Activated effector memory CD4-positive, alpha-beta T cell treated with anti-CD3 and anti-CD28 coated beads, Interleukin-2, amount 50 U/mL, for 16 hours (primary cell): ENCODE measurements at regions not wholly inside any gene's neighbourhood (a gene's known extent, or its start where the extent isn't known, plus 50 kb on each side); places are given as distances from the start of the nearest gene placed in this dataset.

Experiments used
- DNase-seq: peaks from one replicate; pipeline ENCODE4 v3.0.0-alpha.2; 2020

- DNase-seq: no peak
Observed at GRCh38 chr6:105807905-105808304, 278.2 kb upstream of the PRDM1 start.

- no peak for DNase-seq
Observed at GRCh38 chr6:105806486-105806920, 279.6 kb upstream of the PRDM1 start.

- no peak for DNase-seq
Observed at GRCh38 chr6:105805501-105806023, 280.6 kb upstream of the PRDM1 start.

GRCh38 chr6:105804424-105804823, 281.7 kb upstream of the PRDM1 start:
- no peak for DNase-seq

- DNase-seq: no peak
Observed at GRCh38 chr6:105804000-105804399, 282.1 kb upstream of the PRDM1 start.

- no peak for DNase-seq
Observed at GRCh38 chr6:105803442-105803841, 282.7 kb upstream of the PRDM1 start.

GRCh38 chr6:105802703-105803102, 283.4 kb upstream of the PRDM1 start:
- DNase-seq: no peak

- DNase-seq: no peak
Observed at GRCh38 chr6:105800871-105801270, 285.3 kb upstream of the PRDM1 start.

- no peak for DNase-seq
Observed at GRCh38 chr6:105800398-105800797, 285.7 kb upstream of the PRDM1 start.

GRCh38 chr6:105799056-105799455, 287.1 kb upstream of the PRDM1 start:
- no peak for DNase-seq

- DNase-seq: no peak
Observed at GRCh38 chr6:105797983-105798453, 288.1 kb upstream of the PRDM1 start.

- no peak for DNase-seq
Observed at GRCh38 chr6:105797286-105797979, 288.7 kb upstream of the PRDM1 start.

- DNase-seq: no peak
Observed at GRCh38 chr6:105795913-105796517, 290.1 kb upstream of the PRDM1 start.

- no peak for DNase-seq
Observed at GRCh38 chr6:105795366-105795765, 290.8 kb upstream of the PRDM1 start.

GRCh38 chr6:105794870-105795269, 291.3 kb upstream of the PRDM1 start:
- no peak for DNase-seq

GRCh38 chr6:105794239-105794638, 291.9 kb upstream of the PRDM1 start:
- DNase-seq: no peak

GRCh38 chr6:105793130-105793529, 293.0 kb upstream of the PRDM1 start:
- no peak for DNase-seq

GRCh38 chr6:105791583-105792318, 294.4 kb upstream of the PRDM1 start:
- no peak for DNase-seq

- no peak for DNase-seq
Observed at GRCh38 chr6:105791179-105791578, 295.0 kb upstream of the PRDM1 start.

GRCh38 chr6:105790635-105791034, 295.5 kb upstream of the PRDM1 start:
- DNase-seq: no peak

- DNase-seq: no peak
Observed at GRCh38 chr6:105789935-105790334, 296.2 kb upstream of the PRDM1 start.

- DNase-seq: no peak
Observed at GRCh38 chr6:105787747-105788146, 298.4 kb upstream of the PRDM1 start.

- DNase-seq: no peak
Observed at GRCh38 chr6:105786890-105787655, 299.1 kb upstream of the PRDM1 start.
